Ishikawa (cell line): ENCODE measurements at regions not wholly inside any gene's neighbourhood (a gene's known extent, or its start where the extent isn't known, plus 50 kb on each side); places are given as distances from the start of the nearest gene placed in this dataset.

Source experiments
- RAD21 ChIP-seq: IDR thresholded peaks from 2 replicates; pipeline ENCODE4 v1.6.1; 2012; ENCODE audit warnings: low read depth
- TF ChIP-seq, protein P1 (sequence below): IDR thresholded peaks from 2 replicates; pipeline ENCODE4 v1.6.1; 2012

DNA sequence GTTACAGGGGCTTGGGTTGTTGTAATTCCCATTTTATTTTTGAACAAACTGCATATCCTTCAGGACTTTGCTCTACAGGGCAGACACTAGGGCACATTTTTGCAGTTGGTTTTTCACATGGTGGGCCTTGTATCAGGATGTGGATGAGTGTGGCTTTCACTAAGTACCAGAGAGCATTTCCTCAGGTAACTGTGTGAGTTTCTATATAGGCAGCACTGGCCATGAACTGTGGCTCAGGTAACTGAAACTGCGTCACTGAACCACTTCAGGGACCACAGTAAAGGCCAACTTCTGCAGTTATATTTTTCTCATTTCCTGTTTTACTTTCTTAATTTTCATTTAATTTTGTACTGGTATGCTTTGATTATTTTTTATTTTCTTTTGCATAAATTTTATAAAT lies 166.5 kb downstream of the ZNF486 start:
- no peak for TF ChIP-seq RAD21
- TF ChIP-seq, protein P1, sequence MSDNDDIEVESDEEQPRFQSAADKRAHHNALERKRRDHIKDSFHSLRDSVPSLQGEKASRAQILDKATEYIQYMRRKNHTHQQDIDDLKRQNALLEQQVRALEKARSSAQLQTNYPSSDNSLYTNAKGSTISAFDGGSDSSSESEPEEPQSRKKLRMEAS = no peak
